Tibial nerve (tissue), 3 donors: ENCODE measurements at regions not wholly inside any gene's neighbourhood (a gene's known extent, or its start where the extent isn't known, plus 50 kb on each side); places are given as distances from the start of the nearest gene placed in this dataset.

Source experiments
- POLR2A ChIP-seq, 2 donors: fragments of 450-650 bp; IDR thresholded peaks; one replicate each; pipeline ENCODE4 v1.6.1; 2017; ENCODE audit warnings: antibody characterized with exemption in 2 of 2, mild to moderate bottlenecking in 2 of 2, moderate library complexity in 2 of 2
- TF ChIP-seq, protein P1 (sequence below), 5 experiments: fragments of 200-600 bp in 3 of 5; fragments of 450-650 bp in 2 of 5; sonication (generic) in 3 of 5; IDR thresholded peaks; one replicate each; pipeline ENCODE4 v1.5.1; 2016 to 2019; ENCODE audit warnings: antibody characterized with exemption in 5 of 5, mild to moderate bottlenecking in 3 of 5, moderate library complexity in 2 of 5

DNA sequence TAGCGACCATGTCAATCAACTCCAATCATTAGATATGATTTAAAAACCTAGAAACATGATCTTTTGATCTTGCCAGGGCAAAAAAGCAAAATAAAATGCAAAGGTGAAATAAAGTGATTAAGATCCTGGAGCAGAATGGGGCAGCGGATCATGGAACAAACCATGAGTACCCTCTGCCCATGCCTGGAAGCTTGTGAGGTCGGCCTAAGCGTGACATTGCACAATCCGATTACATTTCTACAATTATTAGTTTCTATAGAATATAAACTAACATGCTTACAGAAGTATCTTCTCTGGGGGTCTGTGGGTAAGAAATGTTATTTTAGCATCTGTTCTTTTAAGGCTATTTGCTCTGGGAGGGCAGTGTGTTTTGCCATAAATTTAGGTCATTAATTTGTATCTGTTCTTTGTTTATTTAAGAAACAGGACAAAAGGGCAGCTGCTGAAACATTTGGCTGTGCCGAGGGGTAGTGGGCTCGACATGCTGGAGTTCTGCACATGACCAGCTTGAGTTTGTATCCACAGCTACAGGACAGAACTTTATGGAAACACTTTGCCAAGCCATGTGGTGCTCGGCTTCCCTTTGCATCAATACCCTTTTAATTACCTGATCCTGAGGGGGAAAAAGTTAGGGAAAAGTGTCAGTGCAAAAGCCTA lies 55.9 kb downstream of the ZBTB18 start:
- no peak for TF ChIP-seq POLR2A (IDR thresholded peaks at IDR 0.05)
- TF ChIP-seq, protein P1, sequence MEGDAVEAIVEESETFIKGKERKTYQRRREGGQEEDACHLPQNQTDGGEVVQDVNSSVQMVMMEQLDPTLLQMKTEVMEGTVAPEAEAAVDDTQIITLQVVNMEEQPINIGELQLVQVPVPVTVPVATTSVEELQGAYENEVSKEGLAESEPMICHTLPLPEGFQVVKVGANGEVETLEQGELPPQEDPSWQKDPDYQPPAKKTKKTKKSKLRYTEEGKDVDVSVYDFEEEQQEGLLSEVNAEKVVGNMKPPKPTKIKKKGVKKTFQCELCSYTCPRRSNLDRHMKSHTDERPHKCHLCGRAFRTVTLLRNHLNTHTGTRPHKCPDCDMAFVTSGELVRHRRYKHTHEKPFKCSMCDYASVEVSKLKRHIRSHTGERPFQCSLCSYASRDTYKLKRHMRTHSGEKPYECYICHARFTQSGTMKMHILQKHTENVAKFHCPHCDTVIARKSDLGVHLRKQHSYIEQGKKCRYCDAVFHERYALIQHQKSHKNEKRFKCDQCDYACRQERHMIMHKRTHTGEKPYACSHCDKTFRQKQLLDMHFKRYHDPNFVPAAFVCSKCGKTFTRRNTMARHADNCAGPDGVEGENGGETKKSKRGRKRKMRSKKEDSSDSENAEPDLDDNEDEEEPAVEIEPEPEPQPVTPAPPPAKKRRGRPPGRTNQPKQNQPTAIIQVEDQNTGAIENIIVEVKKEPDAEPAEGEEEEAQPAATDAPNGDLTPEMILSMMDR (IDR thresholded peaks at IDR 0.05): no peak
